ENCODE measurements at regions not wholly inside any gene's neighbourhood (a gene's known extent, or its start where the extent isn't known, plus 50 kb on each side); places are given as distances from the start of the nearest gene placed in this dataset.

GRCh38 chr14:85475113-85475512 is 54.8 kb upstream of the FLRT2 start:
- Histone ChIP-seq H3K9ac (ENCODE audit: insufficient read depth, low read length, poor library complexity, severe bottlenecking) (no peak overlapping the region), H3K4me1 (ENCODE audit: control insufficient read depth in 1 of 2, insufficient read depth in 2 of 2, low read length in 2 of 2) (no peaks in the 10 kb centered on the region), H3K4me2 (replicated peaks; ENCODE audit: extremely low read depth, low read length, poor library complexity, severe bottlenecking) (no peak overlapping the region), H4K20me1 (ENCODE audit: insufficient read depth, low read length) (no peaks in the 10 kb centered on the region), H3K27me3 (ENCODE audit: control insufficient read depth in 2 of 2, insufficient read depth in 2 of 2, low read length in 2 of 2) (no peaks in the 10 kb centered on the region), H3K4me3 (replicated peaks in 1 of 3; ENCODE audit: low read depth in 2 of 3, low read length in 3 of 3) (no peak overlapping the region), H3K27ac (ENCODE audit: low read depth in 1 of 2, low read length in 2 of 2) (no peak overlapping the region), H3K79me2 (ENCODE audit: insufficient read depth, low read length) (no peaks in the 10 kb centered on the region), H3K9me3 (replicated peaks in 1 of 2; ENCODE audit: control insufficient read depth in 1 of 2, insufficient read depth in 1 of 2, low read length in 2 of 2) (no peaks in the 10 kb centered on the region), H3K36me3 (replicated peaks in 1 of 2; ENCODE audit: control insufficient read depth in 1 of 2, insufficient read depth in 2 of 2, low read length in 2 of 2) (no peaks in the 10 kb centered on the region), H2AFZ (ENCODE audit: insufficient read depth, low read depth, low read length, poor library complexity, severe bottlenecking) (no peak overlapping the region)
- intact Hi-C loops (cut with micrococcal nuclease), result no loop called here
- no peak overlapping the region for H3K4me3 Mint-ChIP-seq
- no peaks in the 10 kb centered on the region for H3K36me3 Mint-ChIP-seq
- H3K27me3 Mint-ChIP-seq (ENCODE audit: low read depth in 3 of 3), result peaks cover 0 to 1% (median 0%) of the 10 kb centered on the region in 3 donors
- TF ChIP-seq, protein P1, sequence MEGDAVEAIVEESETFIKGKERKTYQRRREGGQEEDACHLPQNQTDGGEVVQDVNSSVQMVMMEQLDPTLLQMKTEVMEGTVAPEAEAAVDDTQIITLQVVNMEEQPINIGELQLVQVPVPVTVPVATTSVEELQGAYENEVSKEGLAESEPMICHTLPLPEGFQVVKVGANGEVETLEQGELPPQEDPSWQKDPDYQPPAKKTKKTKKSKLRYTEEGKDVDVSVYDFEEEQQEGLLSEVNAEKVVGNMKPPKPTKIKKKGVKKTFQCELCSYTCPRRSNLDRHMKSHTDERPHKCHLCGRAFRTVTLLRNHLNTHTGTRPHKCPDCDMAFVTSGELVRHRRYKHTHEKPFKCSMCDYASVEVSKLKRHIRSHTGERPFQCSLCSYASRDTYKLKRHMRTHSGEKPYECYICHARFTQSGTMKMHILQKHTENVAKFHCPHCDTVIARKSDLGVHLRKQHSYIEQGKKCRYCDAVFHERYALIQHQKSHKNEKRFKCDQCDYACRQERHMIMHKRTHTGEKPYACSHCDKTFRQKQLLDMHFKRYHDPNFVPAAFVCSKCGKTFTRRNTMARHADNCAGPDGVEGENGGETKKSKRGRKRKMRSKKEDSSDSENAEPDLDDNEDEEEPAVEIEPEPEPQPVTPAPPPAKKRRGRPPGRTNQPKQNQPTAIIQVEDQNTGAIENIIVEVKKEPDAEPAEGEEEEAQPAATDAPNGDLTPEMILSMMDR (IDR thresholded peaks at IDR 0.05), result no peak
- peaks cover 1% of the 10 kb centered on the region for H3K4me1 Mint-ChIP-seq
- no CpG with 5 or more reads among the region's 3 CpGs for WGBS (ENCODE audit: insufficient coverage)
- peaks cover 0 to 2% (median 0%) of the 10 kb centered on the region in 7 donors for H3K9me3 Mint-ChIP-seq
- H3K27ac Mint-ChIP-seq, result no peak overlapping the region
- DNase-seq, result no peak

DNA sequence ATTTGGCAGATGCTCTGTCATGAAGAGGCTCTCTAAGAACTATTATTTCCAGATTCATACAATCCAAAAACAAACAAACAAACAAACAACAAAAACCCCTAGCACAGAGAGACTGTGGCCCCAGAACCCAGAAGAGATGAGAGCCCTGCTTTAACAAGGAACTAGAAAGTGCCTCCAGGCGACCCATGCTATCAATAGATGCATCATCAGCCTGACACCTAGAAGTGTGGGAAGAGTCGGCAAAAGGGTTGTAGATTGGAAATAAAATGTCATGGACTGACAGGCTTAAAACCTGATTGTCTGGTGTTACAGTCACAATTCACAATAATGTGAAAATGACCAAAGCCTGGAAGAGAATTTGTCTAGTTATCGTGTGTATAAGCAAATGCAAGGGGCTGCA is 50.6 kb upstream of the FLRT2 start:
- Histone ChIP-seq H3K79me2 (ENCODE audit: insufficient read depth, low read length) (no peaks in the 10 kb centered on the region), H3K4me3 (replicated peaks in 1 of 3; ENCODE audit: low read depth in 2 of 3, low read length in 3 of 3) (no peak overlapping the region), H3K9me3 (replicated peaks in 1 of 2; ENCODE audit: control insufficient read depth in 1 of 2, insufficient read depth in 1 of 2, low read length in 2 of 2) (no peaks in the 10 kb centered on the region), H2AFZ (ENCODE audit: insufficient read depth, low read depth, low read length, poor library complexity, severe bottlenecking) (no peak overlapping the region), H3K9ac (ENCODE audit: insufficient read depth, low read length, poor library complexity, severe bottlenecking) (no peak overlapping the region), H3K4me2 (replicated peaks; ENCODE audit: extremely low read depth, low read length, poor library complexity, severe bottlenecking) (no peak overlapping the region), H3K4me1 (ENCODE audit: control insufficient read depth in 1 of 2, insufficient read depth in 2 of 2, low read length in 2 of 2) (no peaks in the 10 kb centered on the region), H3K27ac (ENCODE audit: low read depth in 1 of 2, low read length in 2 of 2) (no peak overlapping the region), H3K36me3 (replicated peaks in 1 of 2; ENCODE audit: control insufficient read depth in 1 of 2, insufficient read depth in 2 of 2, low read length in 2 of 2) (no peaks in the 10 kb centered on the region), H3K27me3 (ENCODE audit: control insufficient read depth in 2 of 2, insufficient read depth in 2 of 2, low read length in 2 of 2) (no peaks in the 10 kb centered on the region), H4K20me1 (ENCODE audit: insufficient read depth, low read length) (no peaks in the 10 kb centered on the region)
- TF ChIP-seq, protein P1 (IDR thresholded peaks at IDR 0.05), result no peak
- DNase-seq, result no peak
- peaks cover 0 to 1% (median 0%) of the 10 kb centered on the region in 3 donors for H3K27me3 Mint-ChIP-seq (ENCODE audit: low read depth in 3 of 3)
- WGBS (ENCODE audit: insufficient coverage), result 92% methylated on average over 3 of the region's 3 CpGs
- H3K27ac Mint-ChIP-seq, result no peak overlapping the region
- no peaks in the 10 kb centered on the region for H3K36me3 Mint-ChIP-seq
- H3K9me3 Mint-ChIP-seq, result peaks cover 0 to 2% (median 0%) of the 10 kb centered on the region in 7 donors
- intact Hi-C loops (cut with micrococcal nuclease), result no loop called here
- H3K4me1 Mint-ChIP-seq, result no peaks in the 10 kb centered on the region
- no peak overlapping the region for H3K4me3 Mint-ChIP-seq

Measured in CD14-positive monocyte (primary cell).